ENCODE measurements at regions not wholly inside any gene's neighbourhood (a gene's known extent, or its start where the extent isn't known, plus 50 kb on each side); places are given as distances from the start of the nearest gene placed in this dataset.

DNA sequence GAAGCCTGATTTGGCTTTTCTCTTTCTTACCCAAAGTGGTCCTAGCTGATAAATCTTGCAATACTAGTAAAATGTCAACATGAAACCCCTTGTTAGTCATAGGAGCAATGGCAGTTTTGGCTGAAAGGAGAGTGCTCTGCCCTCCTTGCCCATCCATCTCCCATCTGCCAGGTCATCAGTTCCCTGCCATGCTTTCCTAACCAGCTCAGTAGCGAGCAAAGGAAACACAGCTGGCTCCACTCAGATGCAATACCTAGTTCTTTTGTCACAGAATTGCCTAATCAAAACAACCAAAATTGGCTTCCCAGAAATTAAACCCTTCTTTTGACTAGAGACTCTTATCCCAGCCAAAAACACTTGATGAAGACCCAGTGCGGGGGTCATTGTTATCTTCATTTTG, 733.0 kb downstream of the CCSER2 start:
- Mint-ChIP-seq H3K4me3 (ENCODE audit: low read depth, unreplicated experiment) (no peak overlapping the region), H3K9me3 (ENCODE audit: low read depth, unreplicated experiment) (peaks cover 17% of the 10 kb centered on the region), H3K27ac (ENCODE audit: unreplicated experiment) (no peak overlapping the region), H3K27me3 (ENCODE audit: unreplicated experiment) (no peaks in the 10 kb centered on the region), H3K36me3 (ENCODE audit: insufficient read depth, unreplicated experiment) (no peaks in the 10 kb centered on the region), H3K4me1 (ENCODE audit: low read depth, unreplicated experiment) (no peaks in the 10 kb centered on the region)
- TF ChIP-seq, protein P1, sequence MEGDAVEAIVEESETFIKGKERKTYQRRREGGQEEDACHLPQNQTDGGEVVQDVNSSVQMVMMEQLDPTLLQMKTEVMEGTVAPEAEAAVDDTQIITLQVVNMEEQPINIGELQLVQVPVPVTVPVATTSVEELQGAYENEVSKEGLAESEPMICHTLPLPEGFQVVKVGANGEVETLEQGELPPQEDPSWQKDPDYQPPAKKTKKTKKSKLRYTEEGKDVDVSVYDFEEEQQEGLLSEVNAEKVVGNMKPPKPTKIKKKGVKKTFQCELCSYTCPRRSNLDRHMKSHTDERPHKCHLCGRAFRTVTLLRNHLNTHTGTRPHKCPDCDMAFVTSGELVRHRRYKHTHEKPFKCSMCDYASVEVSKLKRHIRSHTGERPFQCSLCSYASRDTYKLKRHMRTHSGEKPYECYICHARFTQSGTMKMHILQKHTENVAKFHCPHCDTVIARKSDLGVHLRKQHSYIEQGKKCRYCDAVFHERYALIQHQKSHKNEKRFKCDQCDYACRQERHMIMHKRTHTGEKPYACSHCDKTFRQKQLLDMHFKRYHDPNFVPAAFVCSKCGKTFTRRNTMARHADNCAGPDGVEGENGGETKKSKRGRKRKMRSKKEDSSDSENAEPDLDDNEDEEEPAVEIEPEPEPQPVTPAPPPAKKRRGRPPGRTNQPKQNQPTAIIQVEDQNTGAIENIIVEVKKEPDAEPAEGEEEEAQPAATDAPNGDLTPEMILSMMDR (IDR thresholded peaks at IDR 0.05; ENCODE audit: unreplicated experiment), result no peak
- no TSS peak for BruUV-seq (replicated peaks)
- CTCF ChIA-PET, result no interaction called here
- DNase-seq, result no peak
- intact Hi-C loops (cut with micrococcal nuclease; ENCODE audit: unreplicated experiment), result no loop called here

DNA sequence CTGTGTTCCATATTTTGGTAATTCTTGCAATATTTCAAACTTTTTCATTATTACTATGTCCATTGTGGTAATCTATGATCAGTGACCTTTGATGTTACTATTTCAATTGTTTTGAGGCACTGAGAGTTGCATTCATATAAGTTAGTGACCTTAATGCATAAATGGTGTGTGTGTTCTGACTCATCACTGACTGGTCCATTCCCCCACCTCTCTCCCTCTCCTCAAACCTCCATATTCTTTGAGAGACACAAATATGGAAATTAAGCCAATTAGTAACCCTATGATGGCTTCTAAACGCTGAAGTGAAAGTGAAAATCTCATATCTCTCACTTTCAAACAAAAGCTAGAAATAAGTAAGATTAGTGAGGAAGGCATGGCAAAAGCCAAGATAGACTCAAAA, 739.6 kb downstream of the CCSER2 start:
- BruUV-seq (replicated peaks), result no TSS peak
- CTCF ChIA-PET, result no interaction called here
- no peak for DNase-seq
- TF ChIP-seq, protein P1 (IDR thresholded peaks at IDR 0.05; ENCODE audit: unreplicated experiment), result no peak
- no peaks in the 10 kb centered on the region for H3K36me3 Mint-ChIP-seq (ENCODE audit: insufficient read depth, unreplicated experiment)
- no peaks in the 10 kb centered on the region for H3K27me3 Mint-ChIP-seq (ENCODE audit: unreplicated experiment)
- H3K9me3 Mint-ChIP-seq (ENCODE audit: low read depth, unreplicated experiment), result peaks cover 7% of the 10 kb centered on the region
- H3K4me3 Mint-ChIP-seq (ENCODE audit: low read depth, unreplicated experiment), result no peak overlapping the region
- intact Hi-C loops (cut with micrococcal nuclease; ENCODE audit: unreplicated experiment), result no loop called here
- no peaks in the 10 kb centered on the region for H3K4me1 Mint-ChIP-seq (ENCODE audit: low read depth, unreplicated experiment)
- H3K27ac Mint-ChIP-seq (ENCODE audit: unreplicated experiment), result no peak overlapping the region

DNA sequence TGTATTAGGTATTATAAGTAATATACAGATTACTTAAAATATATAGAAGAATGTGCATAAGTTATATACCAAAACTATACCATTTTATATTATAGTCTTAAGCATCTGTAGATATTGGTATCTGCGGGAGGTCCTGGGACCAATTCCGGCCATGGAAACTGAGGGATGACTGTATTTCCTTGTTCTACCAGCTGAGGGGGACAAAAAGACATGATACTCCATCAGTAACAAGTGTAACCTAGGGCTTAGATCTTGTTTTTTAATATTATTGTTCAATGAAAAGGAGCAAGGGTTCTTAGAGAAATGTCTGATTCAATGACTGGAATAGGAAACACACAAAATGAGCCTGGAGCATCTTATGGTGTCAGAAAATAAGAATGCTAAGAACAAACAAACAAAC, 752.5 kb downstream of the CCSER2 start:
- peaks cover 5% of the 10 kb centered on the region for H3K9me3 Mint-ChIP-seq (ENCODE audit: low read depth, unreplicated experiment)
- TF ChIP-seq, protein P1 (IDR thresholded peaks at IDR 0.05; ENCODE audit: unreplicated experiment), result no peak
- no TSS peak for BruUV-seq (replicated peaks)
- H3K4me1 Mint-ChIP-seq (ENCODE audit: low read depth, unreplicated experiment), result no peaks in the 10 kb centered on the region
- H3K4me3 Mint-ChIP-seq (ENCODE audit: low read depth, unreplicated experiment), result no peak overlapping the region
- DNase-seq, result no peak
- intact Hi-C loops (cut with micrococcal nuclease; ENCODE audit: unreplicated experiment), result no loop called here
- CTCF ChIA-PET, result no interaction called here
- no peak overlapping the region for H3K27ac Mint-ChIP-seq (ENCODE audit: unreplicated experiment)
- H3K27me3 Mint-ChIP-seq (ENCODE audit: unreplicated experiment), result no peaks in the 10 kb centered on the region
- no peaks in the 10 kb centered on the region for H3K36me3 Mint-ChIP-seq (ENCODE audit: insufficient read depth, unreplicated experiment)

DNA sequence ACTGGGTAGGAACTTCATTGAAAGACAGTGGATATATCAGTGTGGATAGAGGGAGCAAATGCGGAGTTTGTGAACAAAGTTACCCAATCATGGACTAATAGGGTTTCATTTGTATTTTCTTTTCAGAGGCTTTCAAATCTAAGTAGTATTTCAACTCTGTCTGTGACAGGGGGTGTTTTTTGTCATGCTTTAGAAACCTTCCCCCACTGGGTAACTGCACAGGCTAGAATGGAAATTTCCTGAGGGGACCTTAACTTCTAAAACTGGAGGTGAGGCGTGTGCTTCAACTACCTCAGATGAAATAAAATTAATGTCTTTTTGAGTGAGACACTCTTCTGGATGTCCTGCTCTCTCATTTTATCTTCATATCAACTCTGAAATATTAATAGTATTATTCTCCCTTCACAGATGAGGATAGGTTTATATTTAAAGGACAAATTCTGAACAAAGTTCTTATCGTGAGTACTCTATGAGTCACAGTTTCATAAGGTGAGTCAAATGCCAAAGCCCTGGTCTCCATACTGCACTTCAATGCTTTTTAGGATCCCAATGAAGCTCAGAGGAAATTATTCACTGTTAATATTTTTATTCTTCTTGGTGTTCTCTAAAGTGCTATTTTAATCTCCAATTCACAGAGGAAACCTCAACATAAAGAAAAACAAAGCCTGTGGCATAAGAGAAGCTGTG, 770.6 kb downstream of the CCSER2 start:
- TF ChIP-seq, protein P1 (IDR thresholded peaks at IDR 0.05; ENCODE audit: unreplicated experiment), result no peak
- peaks cover 4% of the 10 kb centered on the region for H3K9me3 Mint-ChIP-seq (ENCODE audit: low read depth, unreplicated experiment)
- DNase-seq, result no peak
- CTCF ChIA-PET, result no interaction called here
- H3K4me1 Mint-ChIP-seq (ENCODE audit: low read depth, unreplicated experiment), result no peaks in the 10 kb centered on the region
- no peak overlapping the region for H3K4me3 Mint-ChIP-seq (ENCODE audit: low read depth, unreplicated experiment)
- BruUV-seq (replicated peaks), result no TSS peak
- no peaks in the 10 kb centered on the region for H3K36me3 Mint-ChIP-seq (ENCODE audit: insufficient read depth, unreplicated experiment)
- intact Hi-C loops (cut with micrococcal nuclease; ENCODE audit: unreplicated experiment), result no loop called here
- H3K27ac Mint-ChIP-seq (ENCODE audit: unreplicated experiment), result no peak overlapping the region
- H3K27me3 Mint-ChIP-seq (ENCODE audit: unreplicated experiment), result no peaks in the 10 kb centered on the region
